ENCODE measurements at regions not wholly inside any gene's neighbourhood (a gene's known extent, or its start where the extent isn't known, plus 50 kb on each side); places are given as distances from the start of the nearest gene placed in this dataset.

- TF ChIP-seq ZNF462 (CRISPR knock-in tag; IDR thresholded peaks at IDR 0.05) (no peak), REST (IDR thresholded peaks at IDR 0.05; ENCODE audit: unreplicated experiment) (no peak), CTCF (conservative IDR thresholded peaks at IDR 0.05; ENCODE audit: low read depth in 2 of 2) (no peak), POLR2AphosphoS5 (IDR thresholded peaks at IDR 0.05; ENCODE audit: low read depth) (no peak), STAT1 (IDR thresholded peaks at IDR 0.05; ENCODE audit: unreplicated experiment) (no peak)
Observed at GRCh38 chr4:10171055-10171454, 54.5 kb upstream of the WDR1 start (continued).

Measured in GM23338 (cell line).